ENCODE measurements at regions not wholly inside any gene's neighbourhood (a gene's known extent, or its start where the extent isn't known, plus 50 kb on each side); places are given as distances from the start of the nearest gene placed in this dataset.

DNA sequence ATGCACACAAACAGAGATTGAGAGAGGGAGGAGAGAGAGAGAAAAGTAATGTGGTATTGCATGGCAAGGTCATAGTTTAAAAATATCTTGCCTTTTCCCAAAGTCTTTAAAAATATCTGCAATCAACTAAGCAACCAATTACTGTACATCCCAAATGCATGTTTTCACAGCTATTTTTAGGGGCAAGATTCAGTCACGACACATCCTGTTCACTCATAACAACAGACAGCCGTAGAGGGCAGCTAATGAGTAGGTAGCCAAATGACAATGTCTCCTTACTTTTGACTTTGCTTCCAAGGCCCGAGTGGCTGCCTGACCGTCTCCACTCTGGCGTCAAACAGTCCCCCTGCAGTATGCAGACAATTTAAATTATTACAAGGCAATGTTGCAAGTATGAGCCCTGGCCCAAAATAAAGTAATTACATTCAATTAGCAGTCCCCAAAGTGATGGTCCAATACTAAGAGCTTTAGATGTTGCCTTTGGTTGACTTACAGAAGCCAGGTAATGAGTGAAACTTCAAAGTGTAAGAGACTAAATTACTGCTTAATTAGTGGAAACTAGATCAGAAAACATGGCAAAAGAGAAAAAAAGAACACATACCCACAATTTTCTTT lies 162.9 kb downstream of the MBL2 start:
- TF ChIP-seq POLR2A (IDR thresholded peaks at IDR 0.05) = no peak
- TF ChIP-seq, protein P1, sequence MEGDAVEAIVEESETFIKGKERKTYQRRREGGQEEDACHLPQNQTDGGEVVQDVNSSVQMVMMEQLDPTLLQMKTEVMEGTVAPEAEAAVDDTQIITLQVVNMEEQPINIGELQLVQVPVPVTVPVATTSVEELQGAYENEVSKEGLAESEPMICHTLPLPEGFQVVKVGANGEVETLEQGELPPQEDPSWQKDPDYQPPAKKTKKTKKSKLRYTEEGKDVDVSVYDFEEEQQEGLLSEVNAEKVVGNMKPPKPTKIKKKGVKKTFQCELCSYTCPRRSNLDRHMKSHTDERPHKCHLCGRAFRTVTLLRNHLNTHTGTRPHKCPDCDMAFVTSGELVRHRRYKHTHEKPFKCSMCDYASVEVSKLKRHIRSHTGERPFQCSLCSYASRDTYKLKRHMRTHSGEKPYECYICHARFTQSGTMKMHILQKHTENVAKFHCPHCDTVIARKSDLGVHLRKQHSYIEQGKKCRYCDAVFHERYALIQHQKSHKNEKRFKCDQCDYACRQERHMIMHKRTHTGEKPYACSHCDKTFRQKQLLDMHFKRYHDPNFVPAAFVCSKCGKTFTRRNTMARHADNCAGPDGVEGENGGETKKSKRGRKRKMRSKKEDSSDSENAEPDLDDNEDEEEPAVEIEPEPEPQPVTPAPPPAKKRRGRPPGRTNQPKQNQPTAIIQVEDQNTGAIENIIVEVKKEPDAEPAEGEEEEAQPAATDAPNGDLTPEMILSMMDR (IDR thresholded peaks at IDR 0.05) = no peak

All from upper lobe of left lung (tissue), 4 donors.